Ishikawa (cell line): ENCODE measurements at regions not wholly inside any gene's neighbourhood (a gene's known extent, or its start where the extent isn't known, plus 50 kb on each side); places are given as distances from the start of the nearest gene placed in this dataset.

Experiments used
- CEBPB ChIP-seq: IDR thresholded peaks from 2 replicates; pipeline ENCODE4 v1.6.1; 2012
- CREB1 ChIP-seq: IDR thresholded peaks from 2 replicates; pipeline ENCODE4 v1.6.1; 2012; ENCODE audit warnings: low read depth
- EGR1 ChIP-seq: IDR thresholded peaks from 2 replicates; pipeline ENCODE4 v1.6.1; 2012
- TAF1 ChIP-seq: IDR thresholded peaks from 2 replicates; pipeline ENCODE4 v1.6.1; 2012; ENCODE audit warnings: low read depth, mild to moderate bottlenecking
- YY1 ChIP-seq: IDR thresholded peaks from 2 replicates; pipeline ENCODE4 v1.6.1; 2012; ENCODE audit warnings: low read depth
- ZBTB7A ChIP-seq: IDR thresholded peaks from 2 replicates; pipeline ENCODE4 v1.6.1; 2012; ENCODE audit warnings: low read depth
- TF ChIP-seq, protein P1 (sequence below): IDR thresholded peaks from 2 replicates; pipeline ENCODE4 v1.6.1; 2012; ENCODE audit warnings: low read depth, mild to moderate bottlenecking

GRCh38 chr2:117086943-117087250 lies 727.6 kb upstream of the DDX18 start:
- TF ChIP-seq YY1 (no peak), TAF1 (no peak), ZBTB7A (no peak), CEBPB (no peak), CREB1 (no peak), EGR1 (no peak)
- TF ChIP-seq, protein P1, sequence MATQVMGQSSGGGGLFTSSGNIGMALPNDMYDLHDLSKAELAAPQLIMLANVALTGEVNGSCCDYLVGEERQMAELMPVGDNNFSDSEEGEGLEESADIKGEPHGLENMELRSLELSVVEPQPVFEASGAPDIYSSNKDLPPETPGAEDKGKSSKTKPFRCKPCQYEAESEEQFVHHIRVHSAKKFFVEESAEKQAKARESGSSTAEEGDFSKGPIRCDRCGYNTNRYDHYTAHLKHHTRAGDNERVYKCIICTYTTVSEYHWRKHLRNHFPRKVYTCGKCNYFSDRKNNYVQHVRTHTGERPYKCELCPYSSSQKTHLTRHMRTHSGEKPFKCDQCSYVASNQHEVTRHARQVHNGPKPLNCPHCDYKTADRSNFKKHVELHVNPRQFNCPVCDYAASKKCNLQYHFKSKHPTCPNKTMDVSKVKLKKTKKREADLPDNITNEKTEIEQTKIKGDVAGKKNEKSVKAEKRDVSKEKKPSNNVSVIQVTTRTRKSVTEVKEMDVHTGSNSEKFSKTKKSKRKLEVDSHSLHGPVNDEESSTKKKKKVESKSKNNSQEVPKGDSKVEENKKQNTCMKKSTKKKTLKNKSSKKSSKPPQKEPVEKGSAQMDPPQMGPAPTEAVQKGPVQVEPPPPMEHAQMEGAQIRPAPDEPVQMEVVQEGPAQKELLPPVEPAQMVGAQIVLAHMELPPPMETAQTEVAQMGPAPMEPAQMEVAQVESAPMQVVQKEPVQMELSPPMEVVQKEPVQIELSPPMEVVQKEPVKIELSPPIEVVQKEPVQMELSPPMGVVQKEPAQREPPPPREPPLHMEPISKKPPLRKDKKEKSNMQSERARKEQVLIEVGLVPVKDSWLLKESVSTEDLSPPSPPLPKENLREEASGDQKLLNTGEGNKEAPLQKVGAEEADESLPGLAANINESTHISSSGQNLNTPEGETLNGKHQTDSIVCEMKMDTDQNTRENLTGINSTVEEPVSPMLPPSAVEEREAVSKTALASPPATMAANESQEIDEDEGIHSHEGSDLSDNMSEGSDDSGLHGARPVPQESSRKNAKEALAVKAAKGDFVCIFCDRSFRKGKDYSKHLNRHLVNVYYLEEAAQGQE: no peak
